GM12891 (cell line): ENCODE measurements at regions not wholly inside any gene's neighbourhood (a gene's known extent, or its start where the extent isn't known, plus 50 kb on each side); places are given as distances from the start of the nearest gene placed in this dataset.

ENCODE experiments used
- DNase-seq: peaks from one replicate; pipeline ENCODE4 v3.0.0; 2011; ENCODE audit warnings: low spot score; ENCODE audit not compliant: insufficient read length
- FAIRE-seq: peaks from 2 replicates; lab custom pipeline; 2011; peaks lifted over from hg19 to GRCh38; lab: Jason Lieb, UNC
- PAX5 ChIP-seq: IDR thresholded peaks from 2 replicates; pipeline ENCODE4 v1.6.1; 2011; ENCODE audit warnings: low read length, moderate library complexity, mild to moderate bottlenecking; ENCODE audit not compliant: insufficient read depth, severe bottlenecking
- POLR2A ChIP-seq: IDR thresholded peaks from 2 replicates; pipeline ENCODE4 v1.6.1; 2011; ENCODE audit warnings: low read depth, low read length, control low read depth
- POLR2AphosphoS5 ChIP-seq: IDR thresholded peaks from 2 replicates; pipeline ENCODE4 v1.6.1; 2011; ENCODE audit warnings: low read depth, low read length, control low read depth
- POU2F2 ChIP-seq: IDR thresholded peaks from 2 replicates; pipeline ENCODE4 v1.6.1; 2011; ENCODE audit warnings: low read depth, mild to moderate bottlenecking, control low read depth, low read length, moderate library complexity
- SPI1 ChIP-seq: IDR thresholded peaks from 2 replicates; pipeline ENCODE4 v1.6.1; 2011; ENCODE audit warnings: low read depth, low read length, control low read depth
- TAF1 ChIP-seq: IDR thresholded peaks from 2 replicates; pipeline ENCODE4 v1.6.1; 2011; ENCODE audit warnings: low read depth, low read length, control low read depth

DNA sequence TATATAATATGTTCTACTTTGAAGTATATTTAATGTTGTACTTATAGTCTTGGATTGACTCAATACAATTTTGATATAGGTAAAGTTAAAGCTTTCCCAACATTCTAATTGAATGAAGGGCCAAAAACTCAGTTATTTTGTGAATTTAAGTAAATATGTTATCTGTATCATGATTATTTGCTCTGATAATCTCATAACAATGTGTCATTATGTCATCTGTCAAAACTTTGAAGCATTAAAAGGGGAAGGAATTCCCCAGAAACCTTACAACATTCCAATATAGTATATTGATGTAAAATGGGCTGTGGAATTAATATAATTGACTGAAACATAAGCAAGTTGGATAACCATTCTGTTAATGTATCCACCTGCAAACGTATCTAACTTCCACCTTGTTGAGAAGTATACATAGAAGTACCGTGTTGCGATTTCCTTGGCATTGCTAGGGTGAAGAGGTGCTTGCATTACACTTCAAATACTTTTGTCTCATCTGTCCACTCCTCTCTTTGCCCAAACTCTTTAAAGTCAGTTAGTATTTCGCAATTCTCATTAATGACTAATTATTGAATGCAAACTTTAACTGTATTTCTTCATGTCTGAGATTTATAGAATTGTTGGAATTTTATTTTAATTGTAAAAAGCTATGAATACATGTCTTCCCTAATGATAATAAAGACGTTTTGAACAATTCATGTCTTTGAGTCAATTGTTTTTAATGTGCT is 1982.1 kb upstream of the ADGRL3 start:
- no peak for TF ChIP-seq SPI1
- TF ChIP-seq POLR2AphosphoS5 = no peak
- no peak for TF ChIP-seq POLR2A
- TF ChIP-seq TAF1 = no peak
- TF ChIP-seq POU2F2 = no peak
- no peak for TF ChIP-seq PAX5
- DNase-seq (no peak), FAIRE-seq (no peak)

DNA sequence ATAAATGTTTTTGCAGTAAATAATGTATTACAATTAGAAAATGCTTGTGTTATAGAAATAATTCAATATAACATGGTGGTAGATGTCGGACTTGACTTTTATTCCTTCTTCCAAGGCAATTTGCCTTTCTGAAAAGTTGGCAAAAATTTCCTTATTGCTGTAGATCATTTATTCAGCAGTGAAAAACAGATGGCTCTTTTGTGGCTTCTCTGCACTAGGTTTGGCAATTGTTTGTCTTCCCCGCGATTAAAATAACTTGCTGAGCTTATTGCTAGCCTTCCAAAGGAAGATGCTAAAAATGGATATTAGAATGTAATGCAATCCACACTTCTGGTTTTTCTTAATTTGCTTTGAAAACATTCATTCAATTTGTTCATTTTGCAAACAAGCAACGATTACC is 1977.9 kb upstream of the ADGRL3 start:
- TF ChIP-seq POLR2AphosphoS5 = no peak
- TF ChIP-seq SPI1 = no peak
- TF ChIP-seq POLR2A = no peak
- no peak for TF ChIP-seq PAX5
- TF ChIP-seq POU2F2 = no peak
- TF ChIP-seq TAF1 = no peak
- no peak for FAIRE-seq
- no peak for DNase-seq

DNA sequence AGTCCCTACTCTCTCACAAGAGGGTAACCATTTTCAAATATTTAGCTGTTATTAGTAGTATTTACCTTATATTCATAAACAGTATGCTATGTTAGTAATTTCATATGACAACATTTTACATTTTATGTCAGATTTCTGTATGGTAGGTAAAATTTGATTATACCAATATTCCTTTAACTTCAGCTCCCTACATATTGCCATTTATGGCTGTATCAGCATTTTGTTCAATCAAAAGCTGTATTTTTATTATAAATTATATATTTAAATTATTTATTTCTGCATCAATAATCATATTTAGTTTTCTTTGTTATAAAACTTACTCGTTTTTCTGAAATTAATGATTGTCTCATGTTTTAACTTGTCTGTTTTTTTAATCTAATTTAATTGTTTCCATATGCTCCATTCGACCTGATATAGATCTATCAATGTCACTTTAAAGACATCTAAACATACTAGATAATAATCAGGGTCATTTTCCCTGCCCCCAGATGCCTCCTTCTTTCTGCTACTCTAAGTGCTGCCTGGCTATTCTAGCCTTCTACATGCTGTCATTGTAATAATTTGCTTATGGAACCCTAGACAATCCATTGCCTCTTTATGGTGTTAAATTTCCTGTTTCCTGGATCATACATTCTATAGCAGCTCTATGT is 1976.7 kb upstream of the ADGRL3 start:
- DNase-seq (no peak), FAIRE-seq (no peak)
- TF ChIP-seq POU2F2 (no peak), POLR2A (no peak), POLR2AphosphoS5 (no peak), SPI1 (no peak), TAF1 (no peak), PAX5 (no peak)

DNA sequence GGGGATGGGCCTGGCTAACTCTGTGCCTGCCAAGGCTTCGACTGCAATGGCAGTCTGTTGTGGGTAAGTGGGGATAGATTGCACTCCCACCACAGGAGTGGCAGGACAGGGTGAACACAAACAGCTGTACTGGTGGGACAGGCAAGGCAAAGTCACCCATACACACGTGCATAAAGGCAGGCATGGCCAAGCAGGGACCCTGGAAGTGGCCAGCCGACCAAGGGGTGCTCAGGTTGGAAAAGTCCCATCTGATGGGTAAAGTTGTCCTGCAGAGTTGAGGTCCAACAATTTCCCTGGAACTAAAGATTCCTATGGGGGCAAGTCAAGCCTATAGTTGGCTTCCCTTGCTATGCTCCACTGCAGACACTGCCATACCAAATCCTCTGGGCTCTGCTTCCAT is 1961.9 kb upstream of the ADGRL3 start:
- FAIRE-seq (no peak), DNase-seq (no peak)
- TF ChIP-seq POLR2AphosphoS5 (no peak), PAX5 (no peak), TAF1 (no peak), POLR2A (no peak), SPI1 (no peak)

DNA sequence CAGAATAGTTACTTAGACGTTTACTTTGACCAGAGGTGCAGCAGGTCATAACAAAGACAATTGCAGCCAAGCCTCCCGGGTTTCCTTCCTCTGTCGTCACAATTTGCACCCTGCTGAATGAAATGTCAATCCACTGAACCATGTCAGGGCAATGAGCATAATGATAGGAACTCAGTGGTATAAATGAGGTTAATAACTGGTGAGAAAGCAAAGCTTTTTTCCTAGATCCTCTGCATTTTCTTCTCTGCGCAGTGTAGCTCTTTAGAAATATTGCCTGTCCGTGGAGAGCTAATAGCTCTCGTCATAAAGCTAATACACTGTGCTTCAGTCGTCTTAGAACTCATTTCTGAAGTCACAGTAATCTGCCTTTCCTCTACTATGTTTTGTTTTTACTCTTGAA is 1960.1 kb upstream of the ADGRL3 start:
- no peak for DNase-seq
- TF ChIP-seq PAX5 (no peak), TAF1 (no peak), POLR2A (no peak), SPI1 (no peak), POU2F2 (no peak), POLR2AphosphoS5 (no peak)
- FAIRE-seq = no peak

DNA sequence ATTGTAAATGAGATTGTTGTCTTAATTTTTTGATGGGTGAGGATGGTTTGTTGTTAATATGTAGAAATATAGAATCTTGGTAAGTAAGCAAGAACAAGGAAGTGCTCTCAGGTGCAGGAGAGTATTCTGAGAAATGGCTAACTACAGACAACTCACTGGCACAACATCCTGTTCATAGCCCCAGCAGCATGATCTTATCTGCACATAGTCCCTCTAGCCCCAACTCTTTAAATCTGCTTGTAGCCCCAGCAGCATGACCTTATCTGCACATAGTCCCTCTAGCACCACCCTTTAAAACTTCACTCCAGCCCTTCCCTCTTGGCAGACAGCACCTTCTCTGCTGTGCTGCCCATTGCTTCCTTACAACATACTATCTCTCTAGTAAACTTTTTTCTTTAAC is 1957.1 kb upstream of the ADGRL3 start:
- TF ChIP-seq PAX5 = no peak
- no peak for TF ChIP-seq POLR2AphosphoS5
- no peak for TF ChIP-seq POU2F2
- no peak for TF ChIP-seq SPI1
- FAIRE-seq (no peak), DNase-seq (no peak)

DNA sequence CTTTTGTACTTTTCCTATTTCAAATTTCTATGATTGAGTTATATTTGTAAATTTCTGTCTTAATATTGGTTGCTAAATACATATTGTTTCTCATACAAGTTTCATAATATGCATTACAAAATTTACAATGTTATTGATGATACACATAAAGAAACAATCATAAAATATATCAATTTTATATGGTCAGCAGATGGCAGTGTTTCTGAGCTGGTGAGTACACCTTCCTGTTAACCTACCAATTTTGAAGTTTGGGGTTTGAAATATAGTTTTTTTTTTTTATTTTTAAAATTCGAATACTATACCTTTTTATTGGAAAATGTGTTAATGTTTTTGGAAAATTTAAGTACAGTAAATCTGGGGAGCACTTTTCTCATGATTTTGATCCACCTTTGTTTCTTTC is 1953.1 kb upstream of the ADGRL3 start:
- no peak for TF ChIP-seq SPI1
- TF ChIP-seq TAF1 = no peak
- no peak for TF ChIP-seq PAX5
- no peak for TF ChIP-seq POLR2AphosphoS5
- no peak for TF ChIP-seq POU2F2
- no peak for TF ChIP-seq POLR2A
- no peak for DNase-seq
- no peak for FAIRE-seq

DNA sequence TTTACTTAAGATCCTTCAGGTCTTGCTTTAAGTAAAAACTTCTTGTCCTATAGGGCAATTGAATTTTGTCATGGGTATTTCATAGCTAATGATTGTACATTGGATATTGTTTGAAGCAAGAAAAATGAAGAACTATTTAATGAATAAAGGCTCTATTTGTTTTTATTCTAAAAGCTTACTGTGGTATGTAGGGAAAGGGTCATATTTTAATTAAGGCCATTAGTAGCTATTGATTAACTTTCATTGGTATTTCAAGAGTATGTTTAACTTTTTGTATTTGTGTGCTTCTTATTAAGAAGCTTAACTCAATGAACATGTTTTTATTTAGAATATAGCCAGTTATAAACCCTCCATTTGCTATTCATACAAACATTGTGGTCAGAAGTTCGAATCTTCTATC is 1951.8 kb upstream of the ADGRL3 start:
- DNase-seq (no peak), FAIRE-seq (no peak)
- TF ChIP-seq TAF1 = no peak
- no peak for TF ChIP-seq POU2F2
- no peak for TF ChIP-seq SPI1
- no peak for TF ChIP-seq POLR2AphosphoS5
- TF ChIP-seq POLR2A = no peak
- TF ChIP-seq PAX5 = no peak

DNA sequence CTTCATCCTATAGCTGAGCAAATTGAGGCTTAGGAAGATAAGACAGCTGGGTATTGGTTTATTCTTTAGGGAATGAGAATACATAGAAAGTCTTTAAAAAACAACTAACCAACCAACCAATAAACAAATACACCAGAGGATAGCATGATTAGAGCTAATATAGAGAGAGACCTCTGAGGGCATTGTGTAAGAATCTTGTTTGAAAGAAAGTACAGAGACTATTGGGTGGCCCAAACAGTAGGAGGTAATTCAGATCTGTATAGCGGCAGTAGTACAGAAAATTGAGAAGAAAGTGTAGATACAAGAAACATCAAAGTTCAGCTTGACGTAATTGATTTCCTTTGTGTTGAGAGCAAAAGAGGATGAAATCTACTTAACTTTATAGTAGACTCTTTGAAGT is 1951.0 kb upstream of the ADGRL3 start:
- DNase-seq (no peak), FAIRE-seq (no peak)
- no peak for TF ChIP-seq TAF1
- no peak for TF ChIP-seq PAX5
- TF ChIP-seq SPI1 = no peak
- no peak for TF ChIP-seq POLR2A
- no peak for TF ChIP-seq POU2F2
- TF ChIP-seq POLR2AphosphoS5 = no peak

DNA sequence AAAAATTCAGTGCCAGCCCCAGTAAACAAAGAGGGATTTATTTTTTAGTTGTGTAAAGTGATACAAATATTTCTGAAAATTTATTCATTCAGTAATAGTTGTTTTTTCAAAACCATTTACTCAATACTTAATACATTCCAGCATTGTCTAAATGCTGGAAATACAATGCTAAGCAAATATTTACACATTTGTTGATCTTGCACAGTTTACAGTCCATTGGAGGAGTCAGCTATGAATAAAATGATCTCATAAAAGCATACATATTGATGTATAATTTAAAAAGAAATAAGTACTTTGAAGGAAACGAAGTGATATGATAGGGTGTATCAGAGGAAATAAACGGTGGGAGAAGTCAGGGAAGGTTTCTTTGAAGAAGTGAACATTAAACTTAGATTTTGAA is 1942.1 kb upstream of the ADGRL3 start:
- TF ChIP-seq POU2F2 (no peak), POLR2A (no peak), PAX5 (no peak), TAF1 (no peak), POLR2AphosphoS5 (no peak), SPI1 (no peak)
- DNase-seq (no peak), FAIRE-seq (no peak)

DNA sequence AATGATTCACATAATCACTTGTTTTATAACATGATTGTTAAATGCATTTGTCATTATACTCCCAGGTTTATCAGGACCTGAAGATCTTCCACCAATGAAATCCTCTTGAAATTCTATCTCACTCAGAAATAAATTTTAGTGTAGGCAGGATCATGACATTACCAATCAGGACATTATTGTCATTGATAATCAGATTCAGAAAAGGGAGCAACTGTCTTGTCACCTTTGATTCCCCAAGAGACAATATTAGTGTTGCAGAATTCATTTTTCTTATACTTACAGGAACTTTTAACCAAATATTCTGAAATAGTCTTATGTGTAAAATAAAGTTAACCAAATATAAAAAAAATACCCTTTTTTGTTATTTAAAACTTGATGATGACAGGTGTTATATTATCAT is 1892.5 kb upstream of the ADGRL3 start:
- TF ChIP-seq TAF1 = no peak
- FAIRE-seq = no peak
- no peak for DNase-seq
